Lower leg skin (tissue), 3 donors: ENCODE measurements at regions not wholly inside any gene's neighbourhood (a gene's known extent, or its start where the extent isn't known, plus 50 kb on each side); places are given as distances from the start of the nearest gene placed in this dataset.

ENCODE experiments used
- POLR2A ChIP-seq, 2 donors: fragments of 450-650 bp; IDR thresholded peaks; one replicate each; pipeline ENCODE4 v1.6.1; 2016 to 2017; ENCODE audit warnings: antibody characterized with exemption in 2 of 2, mild to moderate bottlenecking in 1 of 2, moderate library complexity in 1 of 2
- TF ChIP-seq, protein P1 (sequence below), 3 donors: fragments of 450-650 bp; IDR thresholded peaks; one replicate each; pipeline ENCODE4 v1.5.1; 2016; ENCODE audit warnings: antibody characterized with exemption in 3 of 3, mild to moderate bottlenecking in 3 of 3, moderate library complexity in 2 of 3

DNA sequence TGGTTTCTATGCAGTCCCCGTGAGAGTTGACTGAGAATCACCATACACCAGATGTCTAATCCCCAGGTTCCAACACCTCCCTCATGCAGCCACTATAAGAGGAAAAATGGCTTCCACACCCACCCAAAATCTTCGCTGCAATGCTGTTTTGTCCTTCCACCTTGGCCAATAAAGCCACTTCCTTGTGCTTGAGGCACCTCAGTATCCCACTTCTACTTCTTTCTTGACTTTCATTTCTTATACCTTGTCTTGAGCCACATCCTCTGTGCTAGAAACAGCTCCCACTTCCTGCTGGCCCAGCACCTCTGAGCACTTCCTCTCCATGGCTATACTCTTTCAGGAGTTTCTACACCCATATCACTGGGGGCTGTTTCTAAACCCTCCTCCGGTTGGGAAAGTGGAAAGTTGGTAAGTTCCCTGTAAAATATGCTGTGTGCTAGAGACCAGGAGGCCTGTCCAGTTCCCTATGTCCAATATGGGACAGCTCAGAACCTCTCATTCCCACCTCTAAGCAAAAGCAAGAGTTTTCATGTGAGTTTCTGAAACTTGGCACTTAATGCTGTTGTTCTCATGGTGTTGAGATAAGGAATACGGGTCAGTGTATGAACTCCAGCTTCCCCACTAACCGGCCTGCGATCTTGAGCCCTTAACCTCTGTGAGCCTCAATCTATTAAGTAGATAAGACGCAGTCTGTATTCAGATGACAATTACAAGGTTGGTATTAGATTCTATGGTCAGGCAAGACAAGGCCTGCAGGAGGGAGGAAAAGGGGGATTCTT lies 209.1 kb upstream of the ID2 start:
- TF ChIP-seq, protein P1, sequence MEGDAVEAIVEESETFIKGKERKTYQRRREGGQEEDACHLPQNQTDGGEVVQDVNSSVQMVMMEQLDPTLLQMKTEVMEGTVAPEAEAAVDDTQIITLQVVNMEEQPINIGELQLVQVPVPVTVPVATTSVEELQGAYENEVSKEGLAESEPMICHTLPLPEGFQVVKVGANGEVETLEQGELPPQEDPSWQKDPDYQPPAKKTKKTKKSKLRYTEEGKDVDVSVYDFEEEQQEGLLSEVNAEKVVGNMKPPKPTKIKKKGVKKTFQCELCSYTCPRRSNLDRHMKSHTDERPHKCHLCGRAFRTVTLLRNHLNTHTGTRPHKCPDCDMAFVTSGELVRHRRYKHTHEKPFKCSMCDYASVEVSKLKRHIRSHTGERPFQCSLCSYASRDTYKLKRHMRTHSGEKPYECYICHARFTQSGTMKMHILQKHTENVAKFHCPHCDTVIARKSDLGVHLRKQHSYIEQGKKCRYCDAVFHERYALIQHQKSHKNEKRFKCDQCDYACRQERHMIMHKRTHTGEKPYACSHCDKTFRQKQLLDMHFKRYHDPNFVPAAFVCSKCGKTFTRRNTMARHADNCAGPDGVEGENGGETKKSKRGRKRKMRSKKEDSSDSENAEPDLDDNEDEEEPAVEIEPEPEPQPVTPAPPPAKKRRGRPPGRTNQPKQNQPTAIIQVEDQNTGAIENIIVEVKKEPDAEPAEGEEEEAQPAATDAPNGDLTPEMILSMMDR (IDR thresholded peaks at IDR 0.05), result no peak
- no peak for TF ChIP-seq POLR2A (IDR thresholded peaks at IDR 0.05)
